Activated CD4-positive, alpha-beta T cell treated with anti-CD3 and anti-CD28 coated beads, Interleukin-10, Interleukin-2, amounts not matched to agents 100 ng/mL and 50 ng/mL, durations not matched to agents 16 hours and 8 hours (primary cell): ENCODE measurements at regions not wholly inside any gene's neighbourhood (a gene's known extent, or its start where the extent isn't known, plus 50 kb on each side); places are given as distances from the start of the nearest gene placed in this dataset.

ENCODE experiments used
- DNase-seq: peaks from one replicate; pipeline ENCODE4 v3.0.0-alpha.2; 2020

DNA sequence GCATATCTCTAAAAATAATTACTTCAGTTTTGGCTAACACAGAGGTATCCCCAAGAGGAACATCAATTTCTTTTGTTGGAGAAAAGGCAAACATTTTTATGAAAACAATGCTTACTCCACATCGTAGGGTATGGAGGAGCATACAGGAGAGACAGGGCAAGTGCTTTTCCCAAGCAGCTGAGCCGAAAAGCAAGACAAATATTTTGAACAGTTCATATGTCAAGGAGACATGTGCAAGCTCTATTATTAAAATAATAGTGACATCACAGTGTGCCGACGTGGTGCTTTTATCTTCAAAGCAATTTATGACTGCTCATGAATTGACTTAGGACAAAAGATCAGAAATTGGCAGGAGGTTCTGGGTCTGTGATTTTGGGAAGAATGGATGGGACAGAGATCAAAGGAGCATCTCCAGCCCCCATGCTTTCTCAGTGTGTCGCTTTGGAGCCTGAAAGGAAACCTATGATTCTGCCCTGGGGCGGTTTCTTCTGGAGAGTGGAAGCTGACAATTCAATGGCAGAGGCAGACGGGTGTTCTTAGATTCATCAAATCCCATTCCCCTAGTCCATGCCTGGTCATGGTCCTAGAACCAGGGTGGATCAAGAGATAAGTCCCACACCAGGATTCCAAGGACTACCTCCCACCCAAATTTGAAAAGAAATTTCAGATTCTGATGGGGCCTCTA, 97.1 kb downstream of the JCAD start:
- DNase-seq = no peak

DNA sequence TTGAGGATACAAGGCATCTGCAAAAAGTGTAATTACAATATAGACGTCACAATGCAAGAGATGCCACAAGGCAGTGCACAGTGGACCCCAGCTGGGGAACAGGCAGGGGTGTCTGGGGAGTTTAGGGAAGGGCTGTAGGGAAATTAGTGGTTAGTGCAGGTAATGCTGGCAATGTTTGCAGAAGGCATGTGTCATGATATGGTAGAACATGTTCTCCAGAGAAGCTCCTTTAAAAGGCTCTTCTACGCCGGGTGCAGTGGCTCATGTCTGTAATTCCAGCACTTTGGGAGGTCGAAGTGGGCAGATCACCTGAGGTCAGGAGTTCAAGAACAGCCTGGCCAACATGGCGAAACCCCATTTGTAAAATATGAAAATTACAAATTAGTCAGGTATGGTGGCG, 98.0 kb downstream of the JCAD start:
- DNase-seq = no peak

DNA sequence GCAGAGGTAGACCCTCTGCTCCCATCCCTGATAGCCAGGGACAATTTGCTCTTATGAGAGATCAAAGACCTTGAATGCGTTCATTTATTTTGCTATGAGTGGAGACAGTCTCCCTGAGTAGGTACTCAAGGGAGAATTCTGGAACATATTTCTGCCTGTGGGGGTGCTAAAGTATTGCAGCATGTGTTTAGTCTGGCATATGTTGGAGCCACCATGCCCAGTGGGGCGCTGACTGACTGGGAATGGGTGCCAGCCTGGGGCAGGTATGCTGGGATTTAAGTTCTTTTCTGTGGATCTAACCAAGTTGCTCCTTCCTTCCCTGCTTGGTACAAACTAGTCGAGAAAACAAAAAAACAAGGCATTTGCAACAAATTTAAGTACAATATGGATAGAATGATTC, 99.1 kb downstream of the JCAD start:
- no peak for DNase-seq

DNA sequence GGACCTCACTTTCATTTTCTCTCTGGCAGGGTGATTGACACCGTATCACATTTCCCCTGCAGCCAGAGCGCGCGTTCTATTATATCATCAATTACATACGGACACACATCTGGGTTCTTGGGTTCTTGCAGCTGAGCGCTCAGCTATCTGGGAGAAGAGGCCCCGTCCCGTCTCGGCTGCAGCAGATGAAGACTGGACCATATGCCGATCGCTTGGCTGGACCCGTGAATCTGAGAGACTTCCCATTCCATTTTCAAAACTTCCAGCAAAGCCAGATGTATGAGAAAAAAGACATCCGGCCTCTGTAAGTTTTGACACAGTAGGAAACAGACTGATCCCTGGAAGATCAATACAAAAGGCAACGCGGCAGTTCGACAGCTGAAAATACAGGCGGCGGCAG, 99.8 kb downstream of the JCAD start:
- no peak for DNase-seq

DNA sequence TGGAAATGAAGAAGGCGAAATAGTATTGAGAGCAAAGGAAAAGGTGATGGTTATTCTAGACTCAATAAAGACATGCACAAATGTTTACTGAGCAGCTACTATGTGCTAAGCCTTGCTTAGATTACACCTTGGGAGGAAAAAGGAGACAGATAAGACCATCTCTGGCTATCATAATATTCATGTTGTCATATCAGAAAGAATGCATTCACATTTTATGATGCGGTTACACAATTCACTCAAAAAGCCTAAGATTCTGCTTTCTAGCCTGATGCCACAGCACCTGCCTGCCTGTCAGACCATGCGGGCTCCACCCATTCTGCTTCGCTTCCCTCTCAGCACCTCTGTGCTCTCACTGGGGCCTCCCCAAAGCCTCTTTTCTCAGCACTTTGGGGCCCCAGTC, 100.9 kb downstream of the JCAD start:
- no peak for DNase-seq

DNA sequence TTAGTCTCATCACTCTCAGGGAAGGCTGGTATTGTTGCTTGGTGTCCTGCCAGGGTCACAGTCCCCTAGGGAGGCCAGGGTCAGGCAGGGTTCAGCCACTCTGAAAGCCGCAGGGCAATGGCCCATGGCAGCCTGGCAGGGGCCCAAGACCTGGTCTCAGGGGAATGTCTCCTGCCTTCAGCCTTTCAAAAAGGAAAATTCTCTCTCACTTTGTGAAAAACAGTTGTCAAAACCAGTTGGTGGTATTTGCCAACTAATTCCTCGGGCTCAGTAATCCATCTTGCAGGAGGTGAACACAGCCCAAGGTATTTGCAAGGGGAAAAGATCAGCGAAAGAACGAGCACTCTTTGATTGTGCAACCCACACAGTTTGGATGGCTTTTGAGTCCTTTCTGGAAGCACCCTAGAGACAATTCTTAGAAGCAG, 101.5 kb downstream of the JCAD start:
- DNase-seq = no peak

DNA sequence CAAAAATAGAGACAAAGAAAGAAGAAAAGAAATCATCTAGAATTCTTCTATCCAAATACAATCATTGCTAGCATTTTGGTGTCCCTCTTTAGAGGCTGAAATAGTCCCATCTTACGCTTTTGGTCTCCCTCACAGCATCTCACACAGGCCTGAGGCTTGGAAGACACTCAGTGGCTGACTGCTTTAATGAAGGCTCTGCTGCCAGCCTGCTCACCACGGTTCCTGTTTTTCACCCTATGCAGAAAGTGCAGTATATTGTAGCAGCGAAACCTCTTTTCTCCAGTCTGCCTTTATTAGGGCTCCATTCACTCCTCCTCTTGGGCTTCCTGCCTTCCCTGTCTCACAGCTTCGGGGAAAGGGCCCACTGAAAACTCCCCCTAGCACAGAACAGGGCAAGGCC, 102.2 kb downstream of the JCAD start:
- no peak for DNase-seq

DNA sequence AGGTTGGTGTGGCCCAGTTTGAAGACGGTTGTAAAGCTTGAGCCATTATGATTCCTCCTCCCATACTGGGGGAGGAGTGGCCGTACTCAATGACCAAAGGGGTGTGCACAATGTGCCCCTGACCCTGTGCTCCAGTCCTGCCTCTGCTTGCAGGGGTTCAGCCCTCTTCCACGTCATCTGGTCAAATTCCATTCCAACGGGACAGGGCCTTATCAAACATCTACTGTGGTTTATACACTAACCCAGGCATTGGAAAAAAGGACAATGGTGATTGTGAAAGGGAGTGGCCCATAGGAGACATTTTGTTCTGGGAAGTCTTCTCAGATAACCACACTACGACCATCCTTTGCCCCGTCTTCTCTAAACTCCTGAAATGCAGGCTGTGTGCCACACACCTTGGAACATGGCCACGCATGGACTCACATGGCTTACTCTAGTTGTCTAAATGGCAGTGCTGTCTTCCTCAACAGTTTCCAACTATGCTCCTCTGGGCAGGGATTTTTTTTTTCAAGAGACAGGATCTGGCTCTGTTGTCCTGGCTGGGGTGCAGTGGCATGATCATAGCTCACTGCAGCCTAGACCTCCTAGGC, 103.0 kb downstream of the JCAD start:
- no peak for DNase-seq

DNA sequence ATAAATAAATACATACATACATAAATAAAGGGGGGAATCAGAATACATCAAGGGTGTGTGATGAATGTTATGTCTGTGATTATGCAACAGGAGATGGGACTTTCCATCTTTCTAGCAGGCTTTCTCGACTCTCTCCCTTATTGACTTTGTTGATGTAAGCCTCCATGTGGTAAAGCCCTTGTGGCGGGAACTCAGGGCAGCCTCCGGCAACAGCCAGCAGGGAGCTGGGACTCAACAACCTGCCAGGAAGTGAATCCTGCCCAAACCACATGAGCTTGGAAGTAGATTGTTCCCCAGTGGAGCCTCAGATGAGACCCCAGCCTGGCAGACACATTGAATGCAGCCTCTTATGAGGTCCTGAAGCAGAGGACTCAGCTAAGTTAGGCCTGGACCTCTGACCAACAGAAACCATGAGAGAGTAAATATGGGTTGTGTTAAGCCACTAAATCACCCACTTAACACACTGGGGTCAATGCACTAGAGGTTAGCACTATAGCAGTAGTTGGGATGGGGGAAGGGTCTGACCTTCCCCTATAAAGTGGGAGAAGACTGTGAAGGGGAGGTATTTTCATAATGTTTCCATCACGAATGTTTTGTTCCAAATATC, 104.0 kb downstream of the JCAD start:
- no peak for DNase-seq

DNA sequence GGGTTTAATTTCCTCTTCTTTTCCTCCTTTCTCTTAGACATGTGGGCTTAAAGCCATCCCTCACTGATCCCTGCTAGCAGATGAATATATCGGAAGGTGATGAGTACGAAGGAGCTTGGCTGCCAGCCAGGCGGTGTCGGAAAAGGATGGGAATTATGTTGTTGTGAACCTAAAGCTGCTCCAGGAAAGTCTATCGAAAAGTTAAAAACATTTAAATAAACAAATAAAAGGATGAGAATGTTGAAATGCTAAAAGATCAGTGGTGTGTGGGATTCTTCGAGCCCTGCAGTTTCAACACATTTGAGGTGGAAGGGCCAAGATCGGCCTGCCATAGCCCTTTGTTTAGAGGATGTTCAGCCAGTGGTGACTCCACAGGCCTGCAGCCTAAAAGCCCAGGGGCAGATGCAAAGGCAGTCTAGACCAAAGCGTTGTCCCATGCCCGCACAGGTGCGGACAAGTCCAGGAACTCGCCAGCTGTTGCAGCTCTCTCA, 107.9 kb downstream of the JCAD start:
- no peak for DNase-seq

DNA sequence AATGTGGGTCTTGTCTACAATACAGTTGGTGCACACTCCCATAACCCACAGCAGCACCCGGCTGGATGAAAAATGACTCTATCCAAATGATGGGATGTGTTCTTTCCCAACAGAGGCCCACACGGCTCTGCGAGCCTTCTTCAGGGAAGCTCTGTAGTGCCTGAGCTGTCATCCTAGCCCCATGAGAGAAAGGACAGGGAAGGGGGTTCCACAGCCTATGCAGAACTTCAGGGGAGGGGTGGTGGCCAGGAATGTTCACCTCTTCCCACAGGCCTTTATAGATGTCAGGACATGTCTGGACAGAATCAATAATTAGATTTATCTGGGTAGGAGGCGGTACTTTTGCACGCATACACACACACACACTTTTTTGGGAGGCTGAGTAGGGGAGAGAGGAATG, 109.0 kb downstream of the JCAD start:
- DNase-seq = no peak

DNA sequence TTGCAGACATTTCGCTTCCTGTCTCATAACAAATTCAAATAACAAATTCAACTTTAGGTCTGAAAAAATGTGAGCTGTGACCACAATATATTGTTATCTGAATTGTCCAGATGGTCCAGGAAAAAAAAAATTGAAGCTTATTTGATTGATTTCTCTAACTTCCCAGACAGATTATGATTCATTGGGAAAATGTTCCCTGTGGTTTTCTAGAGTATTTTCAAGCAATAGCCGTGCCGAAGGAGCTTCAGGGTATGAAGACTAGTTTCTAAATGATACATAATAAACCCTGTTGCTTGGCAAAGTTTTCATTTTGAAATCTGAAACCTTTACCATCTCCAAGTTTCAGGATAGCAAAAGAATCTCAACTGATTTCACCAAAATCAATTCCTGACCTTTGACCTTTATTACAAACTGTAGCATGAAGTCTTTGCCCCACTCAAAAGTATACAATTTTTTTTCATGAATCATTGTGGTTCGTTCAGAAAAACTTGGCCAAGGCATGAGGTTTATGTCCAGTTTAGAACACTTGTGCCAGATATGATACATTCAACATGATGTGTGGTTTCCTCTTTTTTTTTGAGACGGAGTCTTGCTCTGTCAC, 109.9 kb downstream of the JCAD start:
- DNase-seq = peak; percentile 53

DNA sequence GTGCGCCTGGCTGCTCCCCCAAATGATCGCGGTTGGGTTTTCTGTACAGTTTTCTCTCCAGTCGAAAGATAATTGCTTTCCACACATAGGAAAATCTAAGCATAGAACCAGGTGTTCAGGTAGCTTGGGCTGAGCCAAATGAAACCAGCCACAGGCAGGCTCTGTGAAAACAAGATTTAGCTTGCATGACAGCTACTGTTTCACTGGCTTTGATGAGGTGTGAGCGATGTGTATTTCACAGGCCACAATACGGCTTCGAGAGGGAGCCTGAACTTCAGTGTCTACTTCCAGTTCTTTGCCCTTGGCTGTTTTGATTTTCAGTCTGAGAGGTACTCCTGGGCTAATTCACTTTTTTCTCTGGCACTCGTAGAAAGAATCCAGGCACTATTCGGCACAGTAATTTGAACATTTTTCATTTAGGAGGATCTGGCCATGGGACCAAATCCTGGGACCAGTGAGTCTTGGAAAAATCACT, 110.5 kb downstream of the JCAD start:
- DNase-seq = peak; percentile 56

DNA sequence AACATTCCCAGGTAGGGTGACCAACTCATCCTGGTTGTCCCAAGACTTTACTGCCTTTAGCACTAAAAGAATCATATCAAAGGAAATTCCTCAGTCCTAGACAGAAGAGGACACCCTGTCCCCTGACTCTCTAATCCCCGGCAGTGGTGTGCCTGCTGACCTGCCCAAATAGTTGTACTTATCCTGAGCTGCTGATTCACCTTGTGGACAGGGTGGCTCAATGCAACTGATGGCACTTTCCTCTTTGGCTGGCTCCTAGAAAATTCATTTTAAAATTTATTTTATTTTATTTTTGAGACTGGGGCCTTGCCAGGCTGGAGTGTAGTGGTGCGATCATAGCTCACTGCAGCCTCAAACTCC, 111.7 kb downstream of the JCAD start:
- no peak for DNase-seq

DNA sequence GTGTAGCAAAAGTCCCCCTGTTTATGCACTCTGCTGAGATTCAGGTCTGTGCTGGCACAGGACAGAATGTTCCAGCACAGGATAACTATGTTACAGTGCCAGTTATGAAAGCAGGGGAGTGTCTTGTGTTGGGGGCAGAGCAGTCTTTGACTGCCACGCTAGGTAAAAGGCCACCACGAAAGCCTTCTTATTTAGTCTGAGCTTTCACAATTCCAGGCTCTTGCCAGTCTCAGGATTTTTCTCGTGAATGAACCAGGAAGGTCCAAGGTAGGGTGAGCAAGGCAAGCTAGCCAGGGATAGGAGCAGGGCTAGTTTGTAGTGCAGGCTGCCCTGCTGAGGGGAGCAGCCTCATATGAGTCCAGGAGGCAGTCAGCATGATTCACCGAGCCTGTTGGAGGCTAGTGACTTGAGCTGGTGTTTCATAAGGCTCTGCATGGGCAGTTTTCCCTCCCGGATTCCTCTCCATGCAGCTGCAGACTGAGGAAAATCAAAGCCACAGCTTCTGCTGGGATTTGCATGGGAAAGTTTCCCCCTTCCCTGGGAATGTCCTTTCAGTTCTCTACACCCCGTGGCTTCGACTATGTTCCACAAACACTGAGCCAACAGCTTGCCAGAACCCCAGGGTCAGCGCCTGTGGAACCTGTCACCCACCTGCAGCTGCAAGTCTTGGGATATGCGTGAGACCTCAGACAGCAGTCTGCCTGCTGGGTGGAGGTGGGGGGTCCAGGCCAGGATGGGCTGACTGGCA, 112.3 kb downstream of the JCAD start:
- DNase-seq = no peak

DNA sequence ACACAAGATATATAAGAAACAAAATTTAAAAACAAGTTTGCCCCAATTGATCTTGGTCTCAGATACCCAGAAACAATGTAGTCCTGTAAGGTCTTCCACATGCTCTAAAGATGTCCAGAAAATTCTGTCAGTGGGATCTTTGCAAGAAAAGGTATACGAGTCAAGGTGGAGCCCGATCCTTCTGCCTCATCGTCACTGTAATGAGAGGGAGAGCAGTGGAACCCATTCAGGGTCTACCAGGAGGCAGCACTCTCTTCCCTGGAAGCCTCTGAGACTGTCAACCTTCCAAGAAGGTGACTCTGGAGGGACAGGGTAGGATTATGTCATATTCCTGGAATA, 112.8 kb downstream of the JCAD start:
- DNase-seq = no peak

DNA sequence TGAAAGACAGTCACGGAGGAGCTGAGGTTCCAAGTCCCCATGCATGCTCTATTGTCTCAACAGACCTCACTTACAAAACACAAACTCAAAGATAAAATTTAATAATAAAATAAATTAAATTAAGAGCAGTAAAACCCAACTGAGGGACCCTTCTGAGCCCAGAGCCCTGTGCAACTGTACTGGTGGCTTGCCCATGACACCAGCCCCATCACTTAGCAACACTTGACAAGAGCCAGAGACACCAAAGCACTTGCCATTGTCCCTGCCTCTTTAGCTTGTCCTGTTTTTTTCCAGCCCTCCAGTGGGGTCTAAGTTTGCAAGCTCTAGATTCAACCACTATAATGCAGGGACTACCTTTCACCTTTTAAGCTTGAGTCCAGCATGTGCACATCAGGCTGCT, 117.9 kb downstream of the JCAD start:
- no peak for DNase-seq

DNA sequence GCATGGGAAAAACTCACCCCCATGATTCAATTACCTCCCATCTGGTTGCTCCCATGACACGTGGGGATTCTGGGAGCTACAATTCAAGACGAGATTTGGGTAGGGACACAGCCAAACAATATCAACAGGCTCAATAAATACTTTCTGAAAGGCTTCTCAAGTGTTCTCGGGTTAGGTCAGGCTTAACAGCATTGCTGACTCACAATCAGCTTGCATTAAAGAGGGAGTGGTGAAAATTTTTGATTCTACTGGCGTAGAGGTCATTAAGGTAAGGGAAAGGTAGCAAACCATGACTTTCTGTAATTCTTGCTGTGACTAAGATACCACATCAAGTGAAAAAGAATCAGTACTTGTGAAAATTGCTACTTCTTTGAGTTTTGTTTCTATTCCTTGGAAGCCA, 126.4 kb downstream of the JCAD start:
- DNase-seq = no peak

DNA sequence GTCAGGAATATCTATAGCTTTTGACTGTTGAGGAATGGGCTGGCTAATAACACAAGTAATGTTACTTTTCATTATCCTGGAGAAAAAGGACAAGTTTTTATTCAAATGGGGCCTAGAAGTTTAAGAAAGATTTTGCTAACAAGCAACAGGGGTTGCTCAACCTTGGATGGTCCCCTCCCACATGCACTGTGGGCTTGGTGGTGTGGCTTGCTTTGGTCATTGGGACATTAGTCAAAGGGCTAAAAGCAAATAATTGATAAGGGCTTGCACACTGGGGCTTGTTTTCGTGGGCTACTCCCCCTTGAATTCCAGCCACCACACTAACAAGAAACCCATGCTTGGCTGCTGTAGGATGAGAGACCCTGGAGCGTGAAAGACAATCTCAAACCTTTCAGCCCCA, 127.6 kb downstream of the JCAD start:
- no peak for DNase-seq

DNA sequence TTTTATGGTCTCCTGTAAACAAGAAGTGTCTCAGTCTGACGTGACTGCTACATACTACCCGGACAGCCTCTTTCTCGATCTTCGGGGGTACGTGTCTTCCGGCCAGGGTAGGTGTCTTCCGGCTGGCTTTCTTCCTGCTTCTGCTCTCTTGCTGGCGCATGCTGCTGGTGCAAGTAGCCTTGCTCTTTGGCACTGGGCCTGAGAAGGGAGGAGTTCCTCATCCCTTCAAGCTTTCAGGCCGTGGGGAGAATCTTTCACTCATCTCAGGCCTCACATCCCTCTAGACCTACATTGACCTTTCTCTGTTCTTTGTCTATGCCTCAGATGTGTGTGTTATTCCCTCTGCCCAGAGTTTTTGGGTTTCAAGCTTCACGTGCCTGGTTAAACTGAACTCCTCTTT, 130.4 kb downstream of the JCAD start:
- no peak for DNase-seq

DNA sequence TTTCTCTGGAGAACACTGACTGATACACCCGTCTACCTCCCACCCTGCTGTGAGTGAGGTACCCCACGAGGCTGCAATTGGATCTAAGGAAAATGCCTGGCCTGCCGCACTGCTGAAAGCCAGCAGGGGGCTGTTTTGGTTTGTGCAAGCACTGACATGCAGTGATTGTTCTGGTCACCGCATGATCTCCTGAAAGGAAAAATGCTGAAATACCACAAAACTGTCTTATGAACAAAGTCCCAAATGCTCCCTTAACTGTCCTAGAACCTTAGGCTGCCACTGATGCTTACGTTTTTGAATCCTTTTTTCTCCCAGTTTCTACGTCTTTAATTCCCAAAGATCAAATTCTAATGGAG, 132.7 kb downstream of the JCAD start:
- DNase-seq = no peak

DNA sequence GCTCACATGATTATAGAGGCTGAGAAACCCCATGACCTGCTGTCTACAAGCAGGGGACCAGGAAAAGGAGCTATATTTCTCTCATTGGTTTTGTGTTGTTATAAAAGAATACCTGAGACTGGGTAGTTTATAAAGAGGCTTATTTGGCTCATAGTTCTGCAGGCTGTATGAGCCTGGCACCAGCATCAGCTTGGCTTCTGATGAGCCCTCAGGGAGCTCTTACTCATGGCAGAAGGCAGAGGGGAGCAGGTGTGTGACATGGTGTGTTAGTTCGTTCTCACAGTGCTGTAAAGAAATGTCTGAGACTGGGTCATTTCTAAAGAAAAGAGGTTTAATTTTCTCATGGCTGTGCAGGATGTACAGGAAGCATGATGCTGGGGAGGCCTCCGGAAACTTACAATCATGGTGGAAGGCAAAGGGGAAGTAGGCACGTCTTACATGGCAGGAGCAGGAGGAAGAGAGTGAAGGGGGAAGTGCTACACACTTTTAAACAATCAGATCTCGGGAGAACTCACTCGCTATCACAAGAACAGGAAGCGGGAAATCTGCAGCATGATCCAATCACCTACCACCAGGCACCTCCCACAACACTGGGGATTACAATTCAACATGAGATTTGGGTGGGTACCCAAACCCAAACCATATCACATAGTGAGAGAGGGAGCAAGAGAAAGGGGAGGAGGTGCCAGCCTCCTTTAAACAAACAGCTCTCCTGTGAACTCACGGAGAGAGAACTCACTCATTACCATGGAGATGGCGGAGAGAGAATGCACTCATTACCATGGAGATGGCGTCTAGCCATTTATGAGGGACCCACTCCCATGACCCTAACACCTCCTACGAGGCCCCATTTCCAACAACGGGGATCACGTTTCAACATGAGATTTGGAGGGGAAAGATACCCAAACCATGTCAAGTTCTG, 133.4 kb downstream of the JCAD start:
- DNase-seq = no peak

DNA sequence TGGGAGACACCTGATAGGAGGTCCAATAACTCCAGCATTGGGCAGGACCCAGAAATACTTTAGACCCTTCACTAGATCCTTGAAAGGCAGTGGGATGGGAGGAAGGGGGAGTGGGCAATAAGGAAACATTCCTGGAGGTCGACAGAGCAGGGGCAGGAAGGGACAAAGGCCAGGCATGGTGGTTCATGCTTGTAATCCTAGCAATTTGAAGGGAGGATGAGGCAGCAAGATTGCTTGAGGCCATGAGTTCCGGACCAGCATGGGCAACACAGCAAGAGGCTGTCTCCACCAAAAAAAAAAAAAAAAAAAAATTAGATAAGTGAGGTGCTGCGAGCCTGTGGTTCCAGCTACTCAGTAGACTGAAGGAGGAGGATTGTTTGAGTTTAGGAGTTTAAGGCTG, 134.9 kb downstream of the JCAD start:
- no peak for DNase-seq
